ENCODE measurements at regions not wholly inside any gene's neighbourhood (a gene's known extent, or its start where the extent isn't known, plus 50 kb on each side); places are given as distances from the start of the nearest gene placed in this dataset.

- DNase-seq, result no peak
- intact Hi-C loops (cut with DNase I; ENCODE audit: low total_unique reads), result no loop called here
- Histone ChIP-seq H3K27me3 (replicated peaks in 1 of 7) (no peaks in the 10 kb centered on the region), H3K27ac (no peak overlapping the region), H3K4me1 (peaks cover 0 to 32% (median 0%) of the 10 kb centered on the region in 6 donors), H3K4me3 (no peak overlapping the region), H3K36me3 (no peaks in the 10 kb centered on the region), H3K9me3 (no peaks in the 10 kb centered on the region)
- no peak for TF ChIP-seq POLR2AphosphoS5 (IDR thresholded peaks at IDR 0.05)
- TF ChIP-seq POLR2A (IDR thresholded peaks at IDR 0.05), result no peak
- no peak for TF ChIP-seq CTCF (IDR thresholded peaks at IDR 0.05 in 8 of 11, conservative IDR thresholded peaks at IDR 0.05 in 3 of 11)
- WGBS, 5 donors, result 60 to 78% (median 71%) methylated on average over 1 of the region's 1 CpG
Measured at GRCh38 chr5:89276566-89277305, 393.8 kb upstream of the MEF2C start.

- Histone ChIP-seq H3K4me1 (peaks cover 0 to 41% (median 3%) of the 10 kb centered on the region in 6 donors), H3K9me3 (no peaks in the 10 kb centered on the region), H3K36me3 (no peaks in the 10 kb centered on the region), H3K27me3 (replicated peaks in 1 of 7) (no peaks in the 10 kb centered on the region), H3K27ac (no peak overlapping the region), H3K4me3 (no peak overlapping the region)
- intact Hi-C loops (cut with DNase I; ENCODE audit: low total_unique reads), result no loop called here
- TF ChIP-seq POLR2A (IDR thresholded peaks at IDR 0.05), result no peak
- TF ChIP-seq POLR2AphosphoS5 (IDR thresholded peaks at IDR 0.05), result no peak
- no peak for TF ChIP-seq CTCF (IDR thresholded peaks at IDR 0.05 in 8 of 11, conservative IDR thresholded peaks at IDR 0.05 in 3 of 11)
- 44 to 62% (median 55%) methylated on average over 4 of the region's 4 CpGs for WGBS, 5 donors
- DNase-seq, result no peak
Measured at GRCh38 chr5:89275066-89275855, 392.3 kb upstream of the MEF2C start.

- TF ChIP-seq CTCF (IDR thresholded peaks at IDR 0.05 in 8 of 11, conservative IDR thresholded peaks at IDR 0.05 in 3 of 11) (no peak), POLR2AphosphoS5 (IDR thresholded peaks at IDR 0.05) (no peak), POLR2A (IDR thresholded peaks at IDR 0.05) (no peak)
Measured at GRCh38 chr5:89273289-89273688, 390.3 kb upstream of the MEF2C start.

GRCh38 chr5:89270901-89271300, 387.9 kb upstream of the MEF2C start:
- no peaks in the 10 kb centered on the region for H3K9me3 ChIP-seq
- TF ChIP-seq POLR2A (IDR thresholded peaks at IDR 0.05) (no peak), POLR2AphosphoS5 (IDR thresholded peaks at IDR 0.05) (no peak)
- peaks cover 0 to 66% (median 14%) of the 10 kb centered on the region in 6 donors for H3K4me1 ChIP-seq
- intact Hi-C loops (cut with DNase I; ENCODE audit: low total_unique reads), result no loop called here
- 67 to 78% (median 77%) methylated on average over 5 of the region's 5 CpGs for WGBS, 5 donors
- H3K27me3 ChIP-seq (replicated peaks in 1 of 7), result no peaks in the 10 kb centered on the region
- no peak overlapping the region for H3K4me3 ChIP-seq
- no peaks in the 10 kb centered on the region for H3K36me3 ChIP-seq
- no peak for DNase-seq
- H3K27ac ChIP-seq, result peak overlapping the region in 6 of 8 donors; percentile 1 to 74 (median 51)

More at GRCh38 chr5:89273289-89273688, 390.3 kb upstream of the MEF2C start:
- no peak for DNase-seq
- no peaks in the 10 kb centered on the region for H3K27me3 ChIP-seq (replicated peaks in 1 of 7)
- H3K9me3 ChIP-seq, result no peaks in the 10 kb centered on the region
- peaks cover 0 to 50% (median 7%) of the 10 kb centered on the region in 6 donors for H3K4me1 ChIP-seq
- H3K27ac ChIP-seq, result peak overlapping the region in 3 of 8 donors; percentile 67 to 74 (median 72)
- H3K4me3 ChIP-seq, result no peak overlapping the region
- 88 to 94% (median 94%) methylated on average over 7 of the region's 7 CpGs for WGBS, 5 donors
- intact Hi-C loops (cut with DNase I; ENCODE audit: low total_unique reads), result no loop called here
- no peaks in the 10 kb centered on the region for H3K36me3 ChIP-seq

All from spleen (tissue), 11 donors.